ENCODE measurements at regions not wholly inside any gene's neighbourhood (a gene's known extent, or its start where the extent isn't known, plus 50 kb on each side); places are given as distances from the start of the nearest gene placed in this dataset.

- TF ChIP-seq BCLAF1 (IDR thresholded peaks at IDR 0.05), result no peak
- no peak for TF ChIP-seq NR2C2 (IDR thresholded peaks at IDR 0.05; ENCODE audit: borderline replicate concordance, control insufficient read depth, insufficient read length, low read depth)
- TF ChIP-seq, protein P1, sequence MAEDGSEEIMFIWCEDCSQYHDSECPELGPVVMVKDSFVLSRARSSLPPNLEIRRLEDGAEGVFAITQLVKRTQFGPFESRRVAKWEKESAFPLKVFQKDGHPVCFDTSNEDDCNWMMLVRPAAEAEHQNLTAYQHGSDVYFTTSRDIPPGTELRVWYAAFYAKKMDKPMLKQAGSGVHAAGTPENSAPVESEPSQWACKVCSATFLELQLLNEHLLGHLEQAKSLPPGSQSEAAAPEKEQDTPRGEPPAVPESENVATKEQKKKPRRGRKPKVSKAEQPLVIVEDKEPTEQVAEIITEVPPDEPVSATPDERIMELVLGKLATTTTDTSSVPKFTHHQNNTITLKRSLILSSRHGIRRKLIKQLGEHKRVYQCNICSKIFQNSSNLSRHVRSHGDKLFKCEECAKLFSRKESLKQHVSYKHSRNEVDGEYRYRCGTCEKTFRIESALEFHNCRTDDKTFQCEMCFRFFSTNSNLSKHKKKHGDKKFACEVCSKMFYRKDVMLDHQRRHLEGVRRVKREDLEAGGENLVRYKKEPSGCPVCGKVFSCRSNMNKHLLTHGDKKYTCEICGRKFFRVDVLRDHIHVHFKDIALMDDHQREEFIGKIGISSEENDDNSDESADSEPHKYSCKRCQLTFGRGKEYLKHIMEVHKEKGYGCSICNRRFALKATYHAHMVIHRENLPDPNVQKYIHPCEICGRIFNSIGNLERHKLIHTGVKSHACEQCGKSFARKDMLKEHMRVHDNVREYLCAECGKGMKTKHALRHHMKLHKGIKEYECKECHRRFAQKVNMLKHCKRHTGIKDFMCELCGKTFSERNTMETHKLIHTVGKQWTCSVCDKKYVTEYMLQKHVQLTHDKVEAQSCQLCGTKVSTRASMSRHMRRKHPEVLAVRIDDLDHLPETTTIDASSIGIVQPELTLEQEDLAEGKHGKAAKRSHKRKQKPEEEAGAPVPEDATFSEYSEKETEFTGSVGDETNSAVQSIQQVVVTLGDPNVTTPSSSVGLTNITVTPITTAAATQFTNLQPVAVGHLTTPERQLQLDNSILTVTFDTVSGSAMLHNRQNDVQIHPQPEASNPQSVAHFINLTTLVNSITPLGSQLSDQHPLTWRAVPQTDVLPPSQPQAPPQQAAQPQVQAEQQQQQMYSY (CRISPR knock-in tag; IDR thresholded peaks at IDR 0.05), result no peak
- TF ChIP-seq MYB (IDR thresholded peaks at IDR 0.05; ENCODE audit: borderline replicate concordance, low read depth, low read length), result no peak
- TF ChIP-seq BCL11A (IDR thresholded peaks at IDR 0.05; ENCODE audit: low read depth, low read length), result no peak
- no peak for TF ChIP-seq BMI1 (IDR thresholded peaks at IDR 0.05; ENCODE audit: borderline replicate concordance)
- TF ChIP-seq CREB1 (IDR thresholded peaks at IDR 0.05; ENCODE audit: low read depth), result no peak
- no peak for TF ChIP-seq HDGF (IDR thresholded peaks at IDR 0.05)
- TF ChIP-seq, protein P2, sequence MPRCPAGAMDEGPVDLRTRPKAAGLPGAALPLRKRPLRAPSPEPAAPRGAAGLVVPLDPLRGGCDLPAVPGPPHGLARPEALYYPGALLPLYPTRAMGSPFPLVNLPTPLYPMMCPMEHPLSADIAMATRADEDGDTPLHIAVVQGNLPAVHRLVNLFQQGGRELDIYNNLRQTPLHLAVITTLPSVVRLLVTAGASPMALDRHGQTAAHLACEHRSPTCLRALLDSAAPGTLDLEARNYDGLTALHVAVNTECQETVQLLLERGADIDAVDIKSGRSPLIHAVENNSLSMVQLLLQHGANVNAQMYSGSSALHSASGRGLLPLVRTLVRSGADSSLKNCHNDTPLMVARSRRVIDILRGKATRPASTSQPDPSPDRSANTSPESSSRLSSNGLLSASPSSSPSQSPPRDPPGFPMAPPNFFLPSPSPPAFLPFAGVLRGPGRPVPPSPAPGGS (IDR thresholded peaks at IDR 0.05; ENCODE audit: borderline replicate concordance, insufficient read depth, low read depth, low read length, poor library complexity, severe bottlenecking), result no peak
Measured at GRCh38 chr6:160859822-160860221, 131.7 kb upstream of the MAP3K4 start (continued).

Measured in GM12878 (cell line).